Panc1 (cell line): ENCODE measurements at regions not wholly inside any gene's neighbourhood (a gene's known extent, or its start where the extent isn't known, plus 50 kb on each side); places are given as distances from the start of the nearest gene placed in this dataset.

Experiments
- ATAC-seq: fragments of 200-7000 bp; cut with Tn5 transposase; 2 replicates; pipeline ENCODE4 v1.9.1; 2020; ENCODE audit warnings: mild to moderate bottlenecking, moderate library complexity
- BruUV-seq: library from RNA; stranded (reverse); fragments of 400-500 nt; replicated peaks from 2 replicates; lab custom pipeline; 2021; lab: Mats Ljungman, UMichigan
- CTCF ChIA-PET: fragments of 300-600 bp; sonication (Branson Sonifier 250); formaldehyde crosslinking; loops from one replicate; lab custom pipeline; 2022; ENCODE audit warnings: antibody characterized with exemption; lab: Charles Lee
- POLR2A ChIA-PET: fragments of 300-600 bp; sonication (Branson Sonifier 250); formaldehyde crosslinking; loops from one replicate; lab custom pipeline; 2022; ENCODE audit warnings: antibody characterized with exemption; lab: Charles Lee
- DNase-seq: peaks from one replicate; pipeline ENCODE4 v3.0.0-alpha.2; 2010; ENCODE audit warnings: low read depth, low spot score
- H3K27ac ChIP-seq: 2 replicates; pipeline ENCODE4 v1.5.1; 2011; ENCODE audit warnings: mild to moderate bottlenecking, low read length, inconsistent platforms
- H3K27me3 ChIP-seq: fragments of 200-500 bp; sonication (Bioruptor generic); 2 replicates; pipeline ENCODE4 v1.6.0; 2014; ENCODE audit warnings: low read length, inconsistent platforms; ENCODE audit not compliant: control insufficient read depth, insufficient read depth
- H3K36me3 ChIP-seq: fragments of 200-500 bp; sonication (Bioruptor generic); 2 replicates; pipeline ENCODE4 v1.5.1; 2014; ENCODE audit warnings: inconsistent platforms, mild to moderate bottlenecking, low read length, moderate library complexity; ENCODE audit not compliant: control insufficient read depth, insufficient read depth
- H3K4me1 ChIP-seq: 2 replicates; pipeline ENCODE4 v1.5.1; 2011; ENCODE audit warnings: inconsistent platforms, mild to moderate bottlenecking, low read length, moderate library complexity; ENCODE audit not compliant: control insufficient read depth, insufficient read depth
- H3K4me3 ChIP-seq, 2 experiments: 2 replicates each; pipeline ENCODE4 v1.5.1; 2011 to 2012; ENCODE audit warnings: low read depth in 2 of 2, low read length in 2 of 2, mild to moderate bottlenecking in 2 of 2, inconsistent platforms in 1 of 2, moderate library complexity in 1 of 2
- H3K9me3 ChIP-seq: fragments of 200-500 bp; sonication (Bioruptor generic); 2 replicates; pipeline ENCODE4 v1.5.1; 2014; ENCODE audit warnings: low read depth, mild to moderate bottlenecking, inconsistent platforms, low read length, moderate library complexity; ENCODE audit not compliant: control insufficient read depth, insufficient read depth
- POLR2AphosphoS5 ChIP-seq: IDR thresholded peaks from 2 replicates; pipeline ENCODE4 v1.6.1; 2012; ENCODE audit warnings: mild to moderate bottlenecking, low read depth, low read length, moderate library complexity
- SIN3A ChIP-seq: IDR thresholded peaks from 2 replicates; pipeline ENCODE4 v1.6.1; 2012; ENCODE audit warnings: low read depth, mild to moderate bottlenecking, low read length, moderate library complexity, borderline replicate concordance; ENCODE audit not compliant: insufficient read depth
- TCF7L2 ChIP-seq: IDR thresholded peaks from 2 replicates; pipeline ENCODE4 v1.6.1; 2011; ENCODE audit warnings: mild to moderate bottlenecking, low read depth, low read length, inconsistent platforms
- in situ Hi-C: cut with HindIII; loops from 2 replicates; pipeline ENCODE4 v1.10.0; 2016; ENCODE audit warnings: low sequenced_read_pairs, low pct_unique_long_range_greater_than_20kb
- intact Hi-C: fragments of 100-400 bp; cut with micrococcal nuclease; formaldehyde crosslinking; loops from one replicate; pipeline ENCODE4 v1.10.0; 2022; ENCODE audit not compliant: unreplicated experiment
- TF ChIP-seq, protein P1 (sequence below), 2 experiments: IDR thresholded peaks; 2 replicates each; pipeline ENCODE4 v1.6.1; 2011 to 2012; ENCODE audit warnings: low read depth in 2 of 2, control low read depth in 1 of 2, low read length in 1 of 2, mild to moderate bottlenecking in 1 of 2, moderate library complexity in 1 of 2; ENCODE audit not compliant: insufficient read depth in 1 of 2
- TF ChIP-seq, protein P2 (sequence below): fragments of 450-650 bp; IDR thresholded peaks from 2 replicates; pipeline ENCODE4 v1.5.1; 2017; ENCODE audit warnings: mild to moderate bottlenecking

DNA sequence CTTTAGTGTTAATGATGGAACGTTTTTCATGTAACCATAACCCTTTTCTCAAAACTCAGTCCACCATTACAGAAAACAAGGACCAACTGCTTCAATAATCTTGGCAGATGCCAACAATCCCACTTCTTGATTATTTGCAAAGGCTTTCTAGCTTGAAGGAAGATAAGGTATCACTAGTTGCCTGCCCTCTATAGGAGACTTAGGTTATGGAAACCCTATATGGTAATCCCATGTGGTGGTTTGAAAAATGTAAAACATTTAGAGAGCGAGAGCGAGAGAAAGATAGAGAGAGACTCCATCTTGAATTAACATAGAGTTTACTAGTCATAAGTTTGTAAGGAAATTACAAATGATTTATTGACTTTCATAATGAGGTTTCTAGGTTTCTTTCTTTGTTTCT is 1627.5 kb upstream of the TENM3 start:
- Histone ChIP-seq H3K36me3 (no peaks in the 10 kb centered on the region), H3K4me3 (no peak overlapping the region), H3K27me3 (no peaks in the 10 kb centered on the region), H3K27ac (no peak overlapping the region), H3K4me1 (no peaks in the 10 kb centered on the region), H3K9me3 (no peaks in the 10 kb centered on the region)
- ATAC-seq (no peak), DNase-seq (no peak)
- in situ Hi-C loops (no loop called here), intact Hi-C loops (no loop called here)
- CTCF ChIA-PET, result no interaction called here
- BruUV-seq, result no TSS peak
- POLR2A ChIA-PET, result no interaction called here
- no peak for TF ChIP-seq POLR2AphosphoS5
- TF ChIP-seq SIN3A, result no peak
- no peak for TF ChIP-seq TCF7L2
- TF ChIP-seq, protein P1, sequence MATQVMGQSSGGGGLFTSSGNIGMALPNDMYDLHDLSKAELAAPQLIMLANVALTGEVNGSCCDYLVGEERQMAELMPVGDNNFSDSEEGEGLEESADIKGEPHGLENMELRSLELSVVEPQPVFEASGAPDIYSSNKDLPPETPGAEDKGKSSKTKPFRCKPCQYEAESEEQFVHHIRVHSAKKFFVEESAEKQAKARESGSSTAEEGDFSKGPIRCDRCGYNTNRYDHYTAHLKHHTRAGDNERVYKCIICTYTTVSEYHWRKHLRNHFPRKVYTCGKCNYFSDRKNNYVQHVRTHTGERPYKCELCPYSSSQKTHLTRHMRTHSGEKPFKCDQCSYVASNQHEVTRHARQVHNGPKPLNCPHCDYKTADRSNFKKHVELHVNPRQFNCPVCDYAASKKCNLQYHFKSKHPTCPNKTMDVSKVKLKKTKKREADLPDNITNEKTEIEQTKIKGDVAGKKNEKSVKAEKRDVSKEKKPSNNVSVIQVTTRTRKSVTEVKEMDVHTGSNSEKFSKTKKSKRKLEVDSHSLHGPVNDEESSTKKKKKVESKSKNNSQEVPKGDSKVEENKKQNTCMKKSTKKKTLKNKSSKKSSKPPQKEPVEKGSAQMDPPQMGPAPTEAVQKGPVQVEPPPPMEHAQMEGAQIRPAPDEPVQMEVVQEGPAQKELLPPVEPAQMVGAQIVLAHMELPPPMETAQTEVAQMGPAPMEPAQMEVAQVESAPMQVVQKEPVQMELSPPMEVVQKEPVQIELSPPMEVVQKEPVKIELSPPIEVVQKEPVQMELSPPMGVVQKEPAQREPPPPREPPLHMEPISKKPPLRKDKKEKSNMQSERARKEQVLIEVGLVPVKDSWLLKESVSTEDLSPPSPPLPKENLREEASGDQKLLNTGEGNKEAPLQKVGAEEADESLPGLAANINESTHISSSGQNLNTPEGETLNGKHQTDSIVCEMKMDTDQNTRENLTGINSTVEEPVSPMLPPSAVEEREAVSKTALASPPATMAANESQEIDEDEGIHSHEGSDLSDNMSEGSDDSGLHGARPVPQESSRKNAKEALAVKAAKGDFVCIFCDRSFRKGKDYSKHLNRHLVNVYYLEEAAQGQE (IDR thresholded peaks at IDR 0.05; ENCODE audit: insufficient read depth in 1 of 2, low read depth in 2 of 2, low read length in 1 of 2), result no peak
- TF ChIP-seq, protein P2, sequence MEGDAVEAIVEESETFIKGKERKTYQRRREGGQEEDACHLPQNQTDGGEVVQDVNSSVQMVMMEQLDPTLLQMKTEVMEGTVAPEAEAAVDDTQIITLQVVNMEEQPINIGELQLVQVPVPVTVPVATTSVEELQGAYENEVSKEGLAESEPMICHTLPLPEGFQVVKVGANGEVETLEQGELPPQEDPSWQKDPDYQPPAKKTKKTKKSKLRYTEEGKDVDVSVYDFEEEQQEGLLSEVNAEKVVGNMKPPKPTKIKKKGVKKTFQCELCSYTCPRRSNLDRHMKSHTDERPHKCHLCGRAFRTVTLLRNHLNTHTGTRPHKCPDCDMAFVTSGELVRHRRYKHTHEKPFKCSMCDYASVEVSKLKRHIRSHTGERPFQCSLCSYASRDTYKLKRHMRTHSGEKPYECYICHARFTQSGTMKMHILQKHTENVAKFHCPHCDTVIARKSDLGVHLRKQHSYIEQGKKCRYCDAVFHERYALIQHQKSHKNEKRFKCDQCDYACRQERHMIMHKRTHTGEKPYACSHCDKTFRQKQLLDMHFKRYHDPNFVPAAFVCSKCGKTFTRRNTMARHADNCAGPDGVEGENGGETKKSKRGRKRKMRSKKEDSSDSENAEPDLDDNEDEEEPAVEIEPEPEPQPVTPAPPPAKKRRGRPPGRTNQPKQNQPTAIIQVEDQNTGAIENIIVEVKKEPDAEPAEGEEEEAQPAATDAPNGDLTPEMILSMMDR, result no peak

DNA sequence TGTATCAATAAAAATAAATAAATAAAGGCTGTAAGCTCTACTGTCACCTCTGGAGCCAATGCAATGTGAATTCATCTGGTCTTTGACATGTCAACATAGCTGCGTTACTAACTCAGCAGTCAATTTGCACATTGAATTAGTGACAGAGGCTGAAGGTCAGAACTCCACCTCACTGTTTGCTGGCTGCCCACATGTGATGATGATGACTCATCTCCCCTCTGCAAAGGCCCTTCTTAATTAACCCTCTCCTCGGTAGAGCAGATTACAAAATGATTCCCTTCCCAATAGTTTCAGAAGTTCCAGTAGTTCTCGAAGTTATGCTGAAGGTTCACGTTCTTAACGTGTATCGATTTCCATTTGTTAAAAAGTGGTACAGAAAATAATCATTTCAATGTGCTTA is 1626.0 kb upstream of the TENM3 start:
- H3K9me3 ChIP-seq, result no peaks in the 10 kb centered on the region
- no peak overlapping the region for H3K27ac ChIP-seq
- no peak overlapping the region for H3K4me3 ChIP-seq
- TF ChIP-seq TCF7L2 (no peak), POLR2AphosphoS5 (no peak), SIN3A (no peak)
- TF ChIP-seq, protein P2, result no peak
- TF ChIP-seq, protein P1 (IDR thresholded peaks at IDR 0.05; ENCODE audit: insufficient read depth in 1 of 2, low read depth in 2 of 2, low read length in 1 of 2), result no peak
- in situ Hi-C loops (no loop called here), intact Hi-C loops (no loop called here)
- H3K4me1 ChIP-seq, result no peaks in the 10 kb centered on the region
- ChIA-PET POLR2A (no interaction called here), CTCF (no interaction called here)
- BruUV-seq, result no TSS peak
- H3K27me3 ChIP-seq, result no peaks in the 10 kb centered on the region
- ATAC-seq, result no peak
- no peaks in the 10 kb centered on the region for H3K36me3 ChIP-seq
- no peak for DNase-seq
